Karpas-422 (cell line): ENCODE measurements at regions not wholly inside any gene's neighbourhood (a gene's known extent, or its start where the extent isn't known, plus 50 kb on each side); places are given as distances from the start of the nearest gene placed in this dataset.

Experiments
- DNase-seq: peaks from one replicate; pipeline ENCODE4 v3.0.0-alpha.2; 2015
- H2AFZ ChIP-seq: fragments of 200-600 bp; sonication (generic); 2 replicates; pipeline ENCODE4 v1.6.1; 2014; ENCODE audit warnings: antibody characterized with exemption, low read length, mixed read lengths
- H3K27ac ChIP-seq: fragments of 200-600 bp; sonication (generic); 2 replicates; pipeline ENCODE4 v1.5.1; 2014; ENCODE audit warnings: mild to moderate bottlenecking, low read length, moderate library complexity
- H3K27me3 ChIP-seq: fragments of 200-600 bp; sonication (generic); 2 replicates; pipeline ENCODE4 v1.6.1; 2014; ENCODE audit warnings: low read length, mixed read lengths
- H3K36me3 ChIP-seq: fragments of 200-600 bp; sonication (generic); 2 replicates; pipeline ENCODE4 v1.6.1; 2014; ENCODE audit warnings: low read length, mixed read lengths; ENCODE audit not compliant: insufficient read depth
- H3K4me1 ChIP-seq: fragments of 200-600 bp; sonication (generic); 2 replicates; pipeline ENCODE4 v1.6.1; 2014; ENCODE audit warnings: mild to moderate bottlenecking, low read length, mixed read lengths
- H3K4me2 ChIP-seq: fragments of 200-600 bp; sonication (generic); 2 replicates; pipeline ENCODE4 v1.6.1; 2014; ENCODE audit warnings: low read length, low read depth, mild to moderate bottlenecking; ENCODE audit not compliant: poor library complexity, severe bottlenecking
- H3K4me3 ChIP-seq: fragments of 200-600 bp; sonication (generic); 2 replicates; pipeline ENCODE4 v1.5.1; 2014; ENCODE audit warnings: mild to moderate bottlenecking, antibody characterized with exemption, low read length, mixed read lengths
- H3K79me2 ChIP-seq: fragments of 200-600 bp; sonication (generic); 2 replicates; pipeline ENCODE4 v1.6.1; 2014; ENCODE audit warnings: mild to moderate bottlenecking, low read length, mixed read lengths
- H3K9ac ChIP-seq: fragments of 200-600 bp; sonication (generic); 2 replicates; pipeline ENCODE4 v1.6.0; 2014; ENCODE audit warnings: low read length
- H3K9me2 ChIP-seq: fragments of 200-600 bp; sonication (generic), shearing (Covaris generic); replicated peaks from 2 replicates; pipeline ENCODE4 v1.6.0; 2014; ENCODE audit warnings: mild to moderate bottlenecking, low read length, moderate library complexity; ENCODE audit not compliant: insufficient read depth
- H3K9me3 ChIP-seq: fragments of 300-700, 200-600 bp; sonication (generic); 2 replicates; pipeline ENCODE4 v1.6.1; 2014; ENCODE audit warnings: low read length, mixed read lengths
- H4K20me1 ChIP-seq: fragments of 200-600 bp; sonication (generic); 2 replicates; pipeline ENCODE4 v1.6.1; 2014; ENCODE audit warnings: mild to moderate bottlenecking, antibody characterized with exemption, low read length, low read depth; ENCODE audit not compliant: insufficient read depth

- H3K36me3 ChIP-seq: no peaks in the 10 kb centered on the region
- no peaks in the 10 kb centered on the region for H3K79me2 ChIP-seq
- H3K27me3 ChIP-seq: 0 out of 2 replicates have a peak, but pooled peaks cover 2% of the 10 kb centered on the region
- H3K9ac ChIP-seq: no peak overlapping the region
- H3K4me3 ChIP-seq: no peak overlapping the region
- DNase-seq: no peak
- no peak overlapping the region for H3K27ac ChIP-seq
- no peak overlapping the region for H3K4me2 ChIP-seq
- H3K9me2 ChIP-seq: no peaks in the 10 kb centered on the region
- H3K9me3 ChIP-seq: no peaks in the 10 kb centered on the region
- H4K20me1 ChIP-seq: no peaks in the 10 kb centered on the region
- no peaks in the 10 kb centered on the region for H3K4me1 ChIP-seq
- no peak overlapping the region for H2AFZ ChIP-seq
Observed at GRCh38 chr12:3966376-3966775, 93.2 kb upstream of the PARP11 start.

GRCh38 chr12:3965046-3965445 is 91.8 kb upstream of the PARP11 start:
- Histone ChIP-seq H3K9me3 (no peaks in the 10 kb centered on the region), H3K27me3 (0 out of 2 replicates have a peak, but pooled peaks cover 2% of the 10 kb centered on the region), H3K9me2 (no peaks in the 10 kb centered on the region), H4K20me1 (no peaks in the 10 kb centered on the region), H3K4me2 (no peak overlapping the region), H3K27ac (no peak overlapping the region), H2AFZ (no peak overlapping the region), H3K4me1 (no peaks in the 10 kb centered on the region), H3K9ac (no peak overlapping the region), H3K79me2 (no peaks in the 10 kb centered on the region), H3K4me3 (no peak overlapping the region), H3K36me3 (no peaks in the 10 kb centered on the region)
- peak; percentile 17 for DNase-seq

GRCh38 chr12:3964439-3964838 is 91.2 kb upstream of the PARP11 start:
- H3K36me3 ChIP-seq: no peaks in the 10 kb centered on the region
- H3K4me2 ChIP-seq: no peak overlapping the region
- H3K4me3 ChIP-seq: no peak overlapping the region
- H3K79me2 ChIP-seq: no peaks in the 10 kb centered on the region
- H3K9ac ChIP-seq: no peak overlapping the region
- H3K27ac ChIP-seq: no peak overlapping the region
- H3K9me2 ChIP-seq: no peaks in the 10 kb centered on the region
- H4K20me1 ChIP-seq: no peaks in the 10 kb centered on the region
- H3K27me3 ChIP-seq: 0 out of 2 replicates have a peak, but pooled peaks cover 2% of the 10 kb centered on the region
- H2AFZ ChIP-seq: no peak overlapping the region
- H3K4me1 ChIP-seq: no peaks in the 10 kb centered on the region
- DNase-seq: peak; percentile 60
- no peaks in the 10 kb centered on the region for H3K9me3 ChIP-seq

GRCh38 chr12:3962631-3963483 is 89.7 kb upstream of the PARP11 start:
- no peak overlapping the region for H3K27ac ChIP-seq
- no peak for DNase-seq
- H3K36me3 ChIP-seq: no peaks in the 10 kb centered on the region
- H3K4me1 ChIP-seq: no peaks in the 10 kb centered on the region
- no peaks in the 10 kb centered on the region for H3K9me2 ChIP-seq
- H3K4me2 ChIP-seq: no peak overlapping the region
- H2AFZ ChIP-seq: no peak overlapping the region
- H4K20me1 ChIP-seq: no peaks in the 10 kb centered on the region
- no peaks in the 10 kb centered on the region for H3K9me3 ChIP-seq
- no peak overlapping the region for H3K4me3 ChIP-seq
- H3K27me3 ChIP-seq: 0 out of 2 replicates have a peak, but pooled peaks cover 2% of the 10 kb centered on the region
- no peaks in the 10 kb centered on the region for H3K79me2 ChIP-seq
- no peak overlapping the region for H3K9ac ChIP-seq

- H3K4me2 ChIP-seq: no peak overlapping the region
- H3K9ac ChIP-seq: no peak overlapping the region
- H3K79me2 ChIP-seq: no peaks in the 10 kb centered on the region
- no peaks in the 10 kb centered on the region for H3K9me2 ChIP-seq
- H2AFZ ChIP-seq: no peak overlapping the region
- H3K4me1 ChIP-seq: no peaks in the 10 kb centered on the region
- no peak overlapping the region for H3K27ac ChIP-seq
- no peaks in the 10 kb centered on the region for H3K36me3 ChIP-seq
- no peak for DNase-seq
- no peak overlapping the region for H3K4me3 ChIP-seq
- H3K27me3 ChIP-seq: 0 out of 2 replicates have a peak, but pooled peaks cover 2% of the 10 kb centered on the region
- H3K9me3 ChIP-seq: no peaks in the 10 kb centered on the region
- no peaks in the 10 kb centered on the region for H4K20me1 ChIP-seq
Observed at GRCh38 chr12:3961591-3961990, 88.4 kb upstream of the PARP11 start.

GRCh38 chr12:3959799-3960560 is 86.8 kb upstream of the PARP11 start:
- no peak overlapping the region for H3K27ac ChIP-seq
- H3K4me2 ChIP-seq: no peak overlapping the region
- 0 out of 2 replicates have a peak, but pooled peaks cover 2% of the 10 kb centered on the region for H3K27me3 ChIP-seq
- no peak overlapping the region for H2AFZ ChIP-seq
- no peaks in the 10 kb centered on the region for H3K9me3 ChIP-seq
- no peak overlapping the region for H3K9ac ChIP-seq
- no peaks in the 10 kb centered on the region for H3K4me1 ChIP-seq
- no peaks in the 10 kb centered on the region for H3K9me2 ChIP-seq
- no peak for DNase-seq
- no peaks in the 10 kb centered on the region for H3K36me3 ChIP-seq
- H3K4me3 ChIP-seq: no peak overlapping the region
- no peaks in the 10 kb centered on the region for H4K20me1 ChIP-seq
- H3K79me2 ChIP-seq: no peaks in the 10 kb centered on the region

- Histone ChIP-seq H3K27ac (no peak overlapping the region), H3K27me3 (0 out of 2 replicates have a peak, but pooled peaks cover 2% of the 10 kb centered on the region), H3K4me3 (peak overlapping the region; percentile 52; the same call in 1 of the 2 replicates), H3K9me2 (no peaks in the 10 kb centered on the region), H3K4me2 (peak overlapping the region; percentile 52), H3K9me3 (no peaks in the 10 kb centered on the region), H4K20me1 (no peaks in the 10 kb centered on the region), H3K36me3 (no peaks in the 10 kb centered on the region), H3K4me1 (no peaks in the 10 kb centered on the region), H3K9ac (peak overlapping the region; percentile 39; the same call in 1 of the 2 replicates), H3K79me2 (no peaks in the 10 kb centered on the region), H2AFZ (peak overlapping the region; percentile 69; the same call in 1 of the 2 replicates)
- DNase-seq: peak; percentile 44
Observed at GRCh38 chr12:3958534-3958933, 85.3 kb upstream of the PARP11 start.
